GM12878 (cell line): ENCODE measurements at regions not wholly inside any gene's neighbourhood (a gene's known extent, or its start where the extent isn't known, plus 50 kb on each side); places are given as distances from the start of the nearest gene placed in this dataset.

ENCODE experiments used
- CTCF ChIP-seq, 3 experiments: IDR thresholded peaks in 2 of 3; conservative IDR thresholded peaks in 1 of 3; 2 replicates each; pipeline ENCODE4 v1.5.1; 2011; ENCODE audit warnings: low read depth in 3 of 3, low read length in 3 of 3, mild to moderate bottlenecking in 3 of 3, control low read depth in 2 of 3, moderate library complexity in 2 of 3, inconsistent platforms in 1 of 3, mixed read lengths in 1 of 3; ENCODE audit not compliant: control insufficient read depth in 2 of 3, insufficient read depth in 1 of 3; ENCODE audit errors: extremely low read depth in 1 of 3
- FOS ChIP-seq: IDR thresholded peaks from 3 replicates; pipeline ENCODE4 v1.6.1; 2011; ENCODE audit warnings: borderline replicate concordance; ENCODE audit not compliant: insufficient read length; ENCODE audit errors: extremely low read depth
- MEF2B ChIP-seq: fragments of 450-650 bp; IDR thresholded peaks from 2 replicates; pipeline ENCODE4 v1.6.1; 2018; ENCODE audit warnings: mild to moderate bottlenecking, moderate library complexity; ENCODE audit not compliant: partially characterized antibody, poor library complexity, severe bottlenecking
- MTA3 ChIP-seq: IDR thresholded peaks from 2 replicates; pipeline ENCODE4 v1.6.1; 2012; ENCODE audit warnings: low read length, inconsistent platforms, borderline replicate concordance
- POLR2AphosphoS2 ChIP-seq: IDR thresholded peaks from 2 replicates; pipeline ENCODE4 v1.6.1; 2011; ENCODE audit warnings: low read depth, mild to moderate bottlenecking, low read length, improper control_type of control experiment, moderate library complexity
- POLR2AphosphoS5 ChIP-seq: IDR thresholded peaks from 2 replicates; pipeline ENCODE4 v1.6.1; 2011; ENCODE audit warnings: mild to moderate bottlenecking, low read length, inconsistent platforms
- SMAD1 ChIP-seq: fragments of 450-650 bp; IDR thresholded peaks from 2 replicates; pipeline ENCODE4 v1.6.1; 2018; ENCODE audit warnings: mild to moderate bottlenecking, low read depth; ENCODE audit not compliant: partially characterized antibody

DNA sequence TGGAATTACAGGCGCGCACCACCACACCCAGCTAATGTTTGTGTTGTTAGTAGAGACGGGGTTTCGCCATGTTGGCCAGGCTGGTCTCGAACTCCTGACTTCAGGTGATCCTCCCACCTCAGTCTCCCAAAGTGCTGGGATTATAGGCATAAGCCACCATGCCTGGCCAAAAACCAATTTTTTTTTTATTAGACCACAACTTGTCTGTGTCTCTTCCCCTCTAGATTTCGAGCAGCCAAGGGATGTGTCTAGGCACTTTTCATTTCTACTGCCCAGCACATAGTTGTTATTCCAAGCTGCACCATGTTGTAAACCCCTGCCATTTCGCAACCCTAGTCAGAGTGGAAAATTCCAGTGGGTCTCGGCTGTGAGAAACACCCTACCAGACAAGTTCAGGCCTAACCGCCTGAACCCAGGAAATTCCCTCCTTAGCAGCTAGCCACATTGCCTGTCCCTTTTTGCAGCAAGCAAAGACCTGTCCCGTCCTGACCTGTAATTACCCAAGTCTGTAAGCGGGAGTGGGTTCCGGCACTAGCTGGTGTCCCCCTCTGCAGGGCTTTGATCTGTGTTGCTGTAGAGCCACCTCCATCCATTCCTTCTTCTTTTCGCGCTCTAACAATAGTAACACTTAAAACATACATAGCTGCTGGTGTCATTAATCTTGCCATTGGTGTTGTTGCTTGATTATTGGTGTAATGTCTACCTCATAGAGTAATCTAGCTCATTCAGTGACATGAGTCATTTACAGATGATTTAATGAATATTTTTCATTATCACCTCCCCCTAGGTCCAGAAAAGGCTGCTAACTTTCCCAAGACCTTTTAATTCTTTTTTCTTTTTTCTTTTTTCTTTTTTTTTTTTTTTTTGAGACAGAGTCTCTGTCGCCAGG is 77.3 kb upstream of the ATF7IP2 start:
- TF ChIP-seq MEF2B (no peak), CTCF (IDR thresholded peaks at IDR 0.05 in 2 of 3, conservative IDR thresholded peaks at IDR 0.05 in 1 of 3; ENCODE audit: control insufficient read depth in 2 of 3, extremely low read depth in 1 of 3, insufficient read depth in 1 of 3, low read depth in 3 of 3, low read length in 3 of 3) (peak in 1 of 3 experiments; percentile 5; a peak in 1 of 6 replicates), SMAD1 (no peak), POLR2AphosphoS2 (no peak), MTA3 (no peak), FOS (no peak), POLR2AphosphoS5 (no peak)
